DOHH2 (cell line): ENCODE measurements at regions not wholly inside any gene's neighbourhood (a gene's known extent, or its start where the extent isn't known, plus 50 kb on each side); places are given as distances from the start of the nearest gene placed in this dataset.
"Not testable (repeated sequence)": the region's sequence is repeated elsewhere in the genome, so short reads cannot be mapped to it uniquely, and the experiment has no call there.

Experiments
- H3F3A ChIP-seq: fragments of 200-600 bp; sonication (generic), shearing (Covaris generic); 2 replicates; pipeline ENCODE4 v1.6.0; 2016; ENCODE audit warnings: antibody characterized with exemption, mild to moderate bottlenecking; ENCODE audit not compliant: control insufficient read depth, insufficient read depth
- H3K27ac ChIP-seq: fragments of 200-600 bp; sonication (generic); 2 replicates; pipeline ENCODE4 v1.5.1; 2014; ENCODE audit warnings: low read depth, mild to moderate bottlenecking, low read length, moderate library complexity
- H3K27me3 ChIP-seq: fragments of 200-600 bp; sonication (generic); 2 replicates; pipeline ENCODE4 v1.6.1; 2014; ENCODE audit warnings: mild to moderate bottlenecking, low read length, mixed read lengths; ENCODE audit not compliant: control insufficient read depth
- H3K36me3 ChIP-seq: fragments of 200-600 bp; sonication (generic); 2 replicates; pipeline ENCODE4 v1.6.1; 2014; ENCODE audit warnings: mild to moderate bottlenecking, low read length, moderate library complexity, mixed read lengths; ENCODE audit not compliant: control insufficient read depth
- H3K4me1 ChIP-seq: fragments of 200-600 bp; sonication (generic); 2 replicates; pipeline ENCODE4 v1.6.1; 2014; ENCODE audit warnings: mild to moderate bottlenecking, low read length, mixed read lengths; ENCODE audit not compliant: control insufficient read depth
- H3K4me2 ChIP-seq: fragments of 200-600 bp; sonication (generic); 2 replicates; pipeline ENCODE4 v1.6.0; 2014; ENCODE audit warnings: mild to moderate bottlenecking, low read length, moderate library complexity
- H3K4me3 ChIP-seq: fragments of 200-600 bp; sonication (generic); 2 replicates; pipeline ENCODE4 v1.5.1; 2014; ENCODE audit warnings: mild to moderate bottlenecking, low read length, mixed read lengths
- H3K79me2 ChIP-seq: fragments of 200-600 bp; sonication (generic); 2 replicates; pipeline ENCODE4 v1.6.1; 2014; ENCODE audit warnings: mild to moderate bottlenecking, low read length, mixed read lengths; ENCODE audit not compliant: control insufficient read depth
- H3K9me2 ChIP-seq: fragments of 200-600 bp; sonication (generic); replicated peaks from 2 replicates; pipeline ENCODE4 v1.6.1; 2014; ENCODE audit warnings: mild to moderate bottlenecking, low read length, mixed read lengths; ENCODE audit not compliant: control insufficient read depth
- H3K9me3 ChIP-seq: fragments of 200-600 bp; sonication (generic); 2 replicates; pipeline ENCODE4 v1.6.1; 2014; ENCODE audit warnings: antibody characterized with exemption, low read length, mixed read lengths; ENCODE audit not compliant: control insufficient read depth, insufficient read depth
- H4K20me1 ChIP-seq: fragments of 200-600 bp; sonication (generic); 2 replicates; pipeline ENCODE4 v1.6.0; 2014; ENCODE audit warnings: low read depth, mild to moderate bottlenecking, antibody characterized with exemption, low read length, moderate library complexity; ENCODE audit not compliant: control insufficient read depth, insufficient read depth
- EZH2phosphoT487 ChIP-seq: fragments of 200-600 bp; sonication (generic); IDR thresholded peaks from 2 replicates; pipeline ENCODE4 v1.6.1; 2017; ENCODE audit warnings: borderline replicate concordance, mild to moderate bottlenecking, antibody characterized with exemption, low read length, moderate library complexity, mixed read lengths
- TF ChIP-seq, protein P1 (sequence below): fragments of 200-600 bp; sonication (generic); IDR thresholded peaks from one replicate; pipeline ENCODE4 v1.5.1; 2014; ENCODE audit warnings: antibody characterized with exemption, mild to moderate bottlenecking, low read depth, low read length; ENCODE audit not compliant: poor library complexity, severe bottlenecking

DNA sequence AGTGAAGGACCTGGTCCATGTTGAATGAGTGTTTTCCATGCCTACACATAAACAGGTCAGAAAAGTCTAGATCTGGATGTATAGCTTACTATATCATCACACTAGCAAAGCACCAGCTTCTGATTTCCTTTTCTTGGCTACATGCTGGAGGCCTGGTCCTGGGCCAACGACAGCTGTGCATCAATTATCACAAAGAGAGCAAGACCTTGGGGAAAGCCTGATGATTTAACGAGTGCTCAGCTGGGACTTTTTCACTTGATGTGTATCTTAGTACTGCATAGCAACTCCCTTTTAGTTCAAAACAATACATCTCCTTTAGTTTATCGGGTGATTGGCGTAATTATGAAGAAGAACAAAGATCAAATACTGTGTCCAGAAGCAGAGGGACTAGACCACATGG, 358.2 kb downstream of the KIF2B start:
- Histone ChIP-seq H3K4me2 (no peak overlapping the region), H3K36me3 (no peaks in the 10 kb centered on the region), H3F3A (no peaks in the 10 kb centered on the region), H3K27me3 (no peaks in the 10 kb centered on the region), H3K4me3 (no peak overlapping the region), H3K79me2 (no peaks in the 10 kb centered on the region), H3K9me2 (no peaks in the 10 kb centered on the region), H4K20me1 (no peaks in the 10 kb centered on the region), H3K4me1 (no peaks in the 10 kb centered on the region), H3K27ac (no peak overlapping the region), H3K9me3 (no peaks in the 10 kb centered on the region)
- no peak for TF ChIP-seq EZH2phosphoT487
- TF ChIP-seq, protein P1, sequence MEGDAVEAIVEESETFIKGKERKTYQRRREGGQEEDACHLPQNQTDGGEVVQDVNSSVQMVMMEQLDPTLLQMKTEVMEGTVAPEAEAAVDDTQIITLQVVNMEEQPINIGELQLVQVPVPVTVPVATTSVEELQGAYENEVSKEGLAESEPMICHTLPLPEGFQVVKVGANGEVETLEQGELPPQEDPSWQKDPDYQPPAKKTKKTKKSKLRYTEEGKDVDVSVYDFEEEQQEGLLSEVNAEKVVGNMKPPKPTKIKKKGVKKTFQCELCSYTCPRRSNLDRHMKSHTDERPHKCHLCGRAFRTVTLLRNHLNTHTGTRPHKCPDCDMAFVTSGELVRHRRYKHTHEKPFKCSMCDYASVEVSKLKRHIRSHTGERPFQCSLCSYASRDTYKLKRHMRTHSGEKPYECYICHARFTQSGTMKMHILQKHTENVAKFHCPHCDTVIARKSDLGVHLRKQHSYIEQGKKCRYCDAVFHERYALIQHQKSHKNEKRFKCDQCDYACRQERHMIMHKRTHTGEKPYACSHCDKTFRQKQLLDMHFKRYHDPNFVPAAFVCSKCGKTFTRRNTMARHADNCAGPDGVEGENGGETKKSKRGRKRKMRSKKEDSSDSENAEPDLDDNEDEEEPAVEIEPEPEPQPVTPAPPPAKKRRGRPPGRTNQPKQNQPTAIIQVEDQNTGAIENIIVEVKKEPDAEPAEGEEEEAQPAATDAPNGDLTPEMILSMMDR: no peak

- Histone ChIP-seq H3K27me3 (no peaks in the 10 kb centered on the region), H3F3A (no peaks in the 10 kb centered on the region), H3K27ac (no peak overlapping the region), H3K9me2 (no peaks in the 10 kb centered on the region), H3K4me2 (no peak overlapping the region), H3K4me3 (no peak overlapping the region), H3K4me1 (no peaks in the 10 kb centered on the region), H3K79me2 (no peaks in the 10 kb centered on the region), H4K20me1 (no peaks in the 10 kb centered on the region), H3K9me3 (no peaks in the 10 kb centered on the region), H3K36me3 (no peaks in the 10 kb centered on the region)
- TF ChIP-seq EZH2phosphoT487: no peak
- TF ChIP-seq, protein P1: no peak
Measured at GRCh38 chr17:54191261-54191660, 368.5 kb downstream of the KIF2B start.

DNA sequence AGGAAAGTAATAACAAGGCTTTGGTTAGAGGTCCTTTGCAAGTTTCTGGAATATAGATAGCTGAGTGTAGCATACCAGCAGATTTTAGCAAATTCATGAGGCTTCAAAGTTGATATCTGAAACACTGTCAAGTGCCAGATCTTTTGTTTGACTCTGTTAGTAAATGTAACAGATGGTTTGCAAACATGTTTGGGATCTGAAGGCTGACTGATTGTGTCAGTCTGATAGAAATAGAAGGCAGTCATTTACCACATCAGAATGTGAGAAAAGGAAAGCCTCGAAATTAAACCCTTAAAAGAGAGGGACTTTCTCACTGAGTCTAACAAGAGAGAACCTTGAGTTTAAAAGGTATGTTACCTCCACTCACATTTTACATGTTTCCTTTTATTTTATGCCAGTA, 371.5 kb downstream of the KIF2B start:
- Histone ChIP-seq H4K20me1 (no peaks in the 10 kb centered on the region), H3K79me2 (no peaks in the 10 kb centered on the region), H3K9me3 (no peaks in the 10 kb centered on the region), H3K27me3 (no peaks in the 10 kb centered on the region), H3K36me3 (no peaks in the 10 kb centered on the region), H3K27ac (no peak overlapping the region), H3K4me1 (no peaks in the 10 kb centered on the region), H3K4me3 (no peak overlapping the region), H3K9me2 (no peaks in the 10 kb centered on the region), H3F3A (no peaks in the 10 kb centered on the region), H3K4me2 (no peak overlapping the region)
- no peak for TF ChIP-seq EZH2phosphoT487
- TF ChIP-seq, protein P1: no peak

GRCh38 chr17:54196751-54197150, 374.0 kb downstream of the KIF2B start:
- H3K4me2 ChIP-seq: no peak overlapping the region
- no peaks in the 10 kb centered on the region for H3K4me1 ChIP-seq
- no peaks in the 10 kb centered on the region for H3K9me2 ChIP-seq
- H3K27ac ChIP-seq: no peak overlapping the region
- H3K9me3 ChIP-seq: no peaks in the 10 kb centered on the region
- no peaks in the 10 kb centered on the region for H4K20me1 ChIP-seq
- no peaks in the 10 kb centered on the region for H3F3A ChIP-seq
- no peaks in the 10 kb centered on the region for H3K27me3 ChIP-seq
- H3K79me2 ChIP-seq: no peaks in the 10 kb centered on the region
- TF ChIP-seq EZH2phosphoT487: no peak
- TF ChIP-seq, protein P1: no peak
- no peaks in the 10 kb centered on the region for H3K36me3 ChIP-seq
- no peak overlapping the region for H3K4me3 ChIP-seq

GRCh38 chr17:54201380-54201779, 378.7 kb downstream of the KIF2B start:
- H3F3A ChIP-seq, H3K4me3 ChIP-seq, H3K36me3 ChIP-seq, H3K4me2 ChIP-seq, H3K9me2 ChIP-seq, H3K4me1 ChIP-seq, H3K79me2 ChIP-seq, H3K9me3 ChIP-seq, H3K27me3 ChIP-seq, H3K27ac ChIP-seq, H4K20me1 ChIP-seq: not testable (repeated sequence)
